H9 (cell line): ENCODE measurements at regions not wholly inside any gene's neighbourhood (a gene's known extent, or its start where the extent isn't known, plus 50 kb on each side); places are given as distances from the start of the nearest gene placed in this dataset.

Experiments used
- DNase-seq: peaks from one replicate; pipeline ENCODE4 v3.0.0-alpha.2; 2017
- H2AFZ ChIP-seq: one replicate; pipeline ENCODE4 v1.6.1; 2013; ENCODE audit warnings: mild to moderate bottlenecking, low read length, control low read depth, moderate library complexity
- H2AK5ac ChIP-seq: 2 replicates; pipeline ENCODE4 v1.6.1; 2013; ENCODE audit warnings: low read length, control low read depth, mixed read lengths; ENCODE audit not compliant: insufficient read length
- H2BK120ac ChIP-seq: one replicate; pipeline ENCODE4 v1.6.1; 2013; ENCODE audit warnings: low read depth, mild to moderate bottlenecking, low read length, control low read depth, inconsistent platforms; ENCODE audit not compliant: poor library complexity, severe bottlenecking
- H2BK12ac ChIP-seq: 2 replicates; pipeline ENCODE4 v1.6.1; 2013; ENCODE audit warnings: low read length, control low read depth, mixed read lengths, low read depth; ENCODE audit not compliant: insufficient read length
- H2BK15ac ChIP-seq: 2 replicates; pipeline ENCODE4 v1.6.1; 2013; ENCODE audit warnings: low read depth, low read length, control low read depth
- H2BK20ac ChIP-seq: one replicate; pipeline ENCODE4 v1.6.1; 2013; ENCODE audit warnings: low read depth, mild to moderate bottlenecking, low read length, control low read depth, inconsistent platforms; ENCODE audit not compliant: poor library complexity, severe bottlenecking
- H2BK5ac ChIP-seq: 2 replicates; pipeline ENCODE4 v1.6.1; 2013; ENCODE audit warnings: low read length, control low read depth, mixed read lengths; ENCODE audit not compliant: insufficient read length
- H3K14ac ChIP-seq: 2 replicates; pipeline ENCODE4 v1.6.1; 2013; ENCODE audit warnings: low read length, control low read depth; ENCODE audit not compliant: insufficient read depth
- H3K18ac ChIP-seq: 2 replicates; pipeline ENCODE4 v1.6.1; 2013; ENCODE audit warnings: low read depth, mild to moderate bottlenecking, mixed read lengths, low read length, control low read depth; ENCODE audit not compliant: insufficient read length
- H3K23ac ChIP-seq: 2 replicates; pipeline ENCODE4 v1.6.1; 2013; ENCODE audit warnings: low read length, control low read depth, mixed read lengths, low read depth; ENCODE audit not compliant: insufficient read length
- H3K23me2 ChIP-seq: 2 replicates; pipeline ENCODE4 v1.6.1; 2013; ENCODE audit warnings: low read depth, mild to moderate bottlenecking, mixed read lengths, low read length, control low read depth; ENCODE audit not compliant: insufficient read length, poor library complexity, severe bottlenecking
- H3K27ac ChIP-seq: 2 replicates; pipeline ENCODE4 v1.5.1; 2013; ENCODE audit warnings: low read length, control low read depth, mixed read lengths, low read depth; ENCODE audit not compliant: insufficient read length
- H3K27me3 ChIP-seq: 2 replicates; pipeline ENCODE4 v1.6.1; 2013; ENCODE audit warnings: low read length, control low read depth, inconsistent platforms; ENCODE audit not compliant: insufficient read depth
- H3K4ac ChIP-seq: 2 replicates; pipeline ENCODE4 v1.6.1; 2013; ENCODE audit warnings: low read depth, mild to moderate bottlenecking, control low read depth, inconsistent platforms, low read length, moderate library complexity
- H3K4me1 ChIP-seq: 2 replicates; pipeline ENCODE4 v1.6.1; 2013; ENCODE audit warnings: low read length, control low read depth, inconsistent platforms; ENCODE audit not compliant: insufficient read depth
- H3K4me2 ChIP-seq: 2 replicates; pipeline ENCODE4 v1.6.1; 2013; ENCODE audit warnings: low read length, control low read depth, mixed read lengths; ENCODE audit not compliant: insufficient read length, insufficient read depth
- H3K56ac ChIP-seq: 2 replicates; pipeline ENCODE4 v1.6.1; 2013; ENCODE audit warnings: low read depth, mild to moderate bottlenecking, mixed read lengths, low read length, control low read depth; ENCODE audit not compliant: insufficient read length
- H3K79me1 ChIP-seq: 2 replicates; pipeline ENCODE4 v1.6.1; 2013; ENCODE audit warnings: low read depth, mild to moderate bottlenecking, moderate library complexity, low read length, control low read depth, inconsistent platforms; ENCODE audit not compliant: insufficient read depth, poor library complexity, severe bottlenecking
- H3K79me2 ChIP-seq: 2 replicates; pipeline ENCODE4 v1.6.1; 2013; ENCODE audit warnings: low read length, control low read depth, inconsistent platforms; ENCODE audit not compliant: insufficient read depth
- H3K9ac ChIP-seq: 2 replicates; pipeline ENCODE4 v1.6.1; 2013; ENCODE audit warnings: low read length, control low read depth, mixed read lengths; ENCODE audit not compliant: insufficient read length; ENCODE audit errors: extremely low read depth
- H3K9me3 ChIP-seq: one replicate; pipeline ENCODE4 v1.6.1; 2013; ENCODE audit warnings: low read depth, low read length, inconsistent platforms; ENCODE audit not compliant: control insufficient read depth
- H3T11ph ChIP-seq: one replicate; pipeline ENCODE4 v1.6.1; 2013; ENCODE audit warnings: mild to moderate bottlenecking, low read length, control low read depth, inconsistent platforms
- H4K20me1 ChIP-seq: one replicate; pipeline ENCODE4 v1.6.1; 2013; ENCODE audit not compliant: control insufficient read depth, insufficient read length, insufficient read depth
- H4K5ac ChIP-seq: 2 replicates; pipeline ENCODE4 v1.6.1; 2013; ENCODE audit warnings: low read depth, mild to moderate bottlenecking, mixed read lengths, low read length, control low read depth; ENCODE audit not compliant: insufficient read length
- H4K8ac ChIP-seq: replicated peaks from 2 replicates; pipeline ENCODE4 v1.6.1; 2013; ENCODE audit warnings: low read length, control low read depth, mixed read lengths, low read depth; ENCODE audit not compliant: insufficient read length
- H4K91ac ChIP-seq: 2 replicates; pipeline ENCODE4 v1.6.1; 2013; ENCODE audit warnings: low read depth, mild to moderate bottlenecking, moderate library complexity, mixed read lengths, low read length, control low read depth; ENCODE audit not compliant: insufficient read length
- H3K27ac Mint-ChIP-seq, 3 experiments: 2 replicates in 2 of 3; 3 replicates in 1 of 3; pipeline ENCODE4 v1.8.0; 2020 to 2021; ENCODE audit warnings: mixed read lengths in 3 of 3, mild to moderate bottlenecking in 1 of 3, moderate library complexity in 1 of 3
- H3K27me3 Mint-ChIP-seq: 2 replicates; pipeline ENCODE4 v1.8.0; 2021; ENCODE audit warnings: low read depth, mild to moderate bottlenecking, moderate library complexity, mixed read lengths
- H3K36me3 Mint-ChIP-seq, 3 experiments: 2 replicates in 2 of 3; 3 replicates in 1 of 3; pipeline ENCODE4 v1.8.0; 2020 to 2021; ENCODE audit warnings: low read depth in 3 of 3, mixed read lengths in 3 of 3; ENCODE audit not compliant: insufficient read depth in 1 of 3
- H3K4me1 Mint-ChIP-seq, 2 experiments: 2 replicates each; pipeline ENCODE4 v1.8.0; 2020; ENCODE audit warnings: mixed read lengths in 2 of 2
- H3K4me3 Mint-ChIP-seq, 2 experiments: 2 replicates in 1 of 2; 3 replicates in 1 of 2; pipeline ENCODE4 v1.8.0; 2020 to 2021; ENCODE audit warnings: mild to moderate bottlenecking in 2 of 2, mixed read lengths in 2 of 2, moderate library complexity in 1 of 2
- H3K9me3 Mint-ChIP-seq, 2 experiments: 2 replicates in 1 of 2; 3 replicates in 1 of 2; pipeline ENCODE4 v1.8.0; 2020; ENCODE audit warnings: mild to moderate bottlenecking in 2 of 2, mixed read lengths in 2 of 2, moderate library complexity in 1 of 2
- CTCF ChIP-seq: fragments of 200-600 bp; sonication (generic); conservative IDR thresholded peaks from 3 replicates; pipeline ENCODE4 v1.8.0; 2021; ENCODE audit warnings: antibody characterized with exemption, mild to moderate bottlenecking
- WGBS: extraction: QIAGEN DNeasy Blood & Tissue Kit; methylation state at CpG from one replicate; pipeline ENCODE4 v1.1.7; 2013; ENCODE audit warnings: missing lambda C conversion rate, low lambda C conversion rate, mixed read lengths; ENCODE audit not compliant: insufficient read length; ENCODE audit errors: extremely low coverage; 5-methylcytosine and 5-hydroxymethylcytosine counted together

GRCh38 chr10:28217848-28218247, 85.0 kb downstream of the MPP7 start:
- Histone ChIP-seq H3K9ac (no peak overlapping the region), H4K91ac (no peak overlapping the region), H2BK120ac (no peak overlapping the region), H3K14ac (no peak overlapping the region), H3K79me1 (no peaks in the 10 kb centered on the region), H2BK5ac (no peak overlapping the region), H3K27me3 (no peaks in the 10 kb centered on the region), H2BK20ac (no peak overlapping the region), H4K8ac (no peak overlapping the region), H4K20me1 (no peaks in the 10 kb centered on the region), H3K56ac (no peak overlapping the region), H3K23ac (no peak overlapping the region), H4K5ac (no peak overlapping the region), H3K27ac (no peak overlapping the region), H3T11ph (no peak overlapping the region), H3K4me1 (peaks cover 2% of the 10 kb centered on the region; the same call in 1 of the 2 replicates), H3K9me3 (no peaks in the 10 kb centered on the region), H2AFZ (no peak overlapping the region), H3K4me2 (no peak overlapping the region), H3K4ac (no peak overlapping the region), H3K79me2 (no peaks in the 10 kb centered on the region), H2BK15ac (no peak overlapping the region), H2AK5ac (no peak overlapping the region), H3K18ac (no peak overlapping the region), H3K23me2 (no peaks in the 10 kb centered on the region), H2BK12ac (no peak overlapping the region)
- Mint-ChIP-seq H3K36me3 (peaks cover 0 to 3% (median 0%) of the 10 kb centered on the region in 3 experiments; a peak in 1 of 7 replicates), H3K27ac (0 out of 7 replicates have a peak overlapping the region, but pooled peaks of 1 of the 3 experiments have one; percentile 9), H3K4me3 (no peak overlapping the region), H3K9me3 (no peaks in the 10 kb centered on the region), H3K4me1 (peaks cover 24 to 40% of the 10 kb centered on the region in 2 experiments), H3K27me3 (peaks cover 2% of the 10 kb centered on the region; the same call in 1 of the 2 replicates)
- TF ChIP-seq CTCF: no peak
- WGBS: no CpG with 5 or more reads among the region's 7 CpGs
- no peak for DNase-seq
